GM21619 (cell line): ENCODE measurements at regions not wholly inside any gene's neighbourhood (a gene's known extent, or its start where the extent isn't known, plus 50 kb on each side); places are given as distances from the start of the nearest gene placed in this dataset.
"Not testable (repeated sequence)": the region's sequence is repeated elsewhere in the genome, so short reads cannot be mapped to it uniquely, and the experiment has no call there.

ENCODE experiments used
- ATAC-seq: cut with Tn5 transposase; IDR thresholded peaks from one replicate; pipeline ENCODE4 v1.9.1; 2021; ENCODE audit not compliant: unreplicated experiment

GRCh38 chr4:105025263-105026017 is 121.2 kb upstream of the TET2 start:
- ATAC-seq: no peak

GRCh38 chr4:105036991-105037390 is 109.7 kb upstream of the TET2 start:
- ATAC-seq: no peak

- ATAC-seq: no peak
These were observed 104.2 kb upstream of the TET2 start for GRCh38 chr4:105042451-105042850.

GRCh38 chr4:105050896-105051295 is 95.8 kb upstream of the TET2 start:
- no peak for ATAC-seq

GRCh38 chr4:105057370-105058105 is 89.1 kb upstream of the TET2 start:
- ATAC-seq: no peak

GRCh38 chr4:105058177-105058812 is 88.4 kb upstream of the TET2 start:
- ATAC-seq: no peak

- peak; percentile 24 for ATAC-seq
These were observed 87.3 kb upstream of the TET2 start for GRCh38 chr4:105059337-105059736.

- peak; percentile 87 for ATAC-seq
These were observed 86.0 kb upstream of the TET2 start for GRCh38 chr4:105060628-105061027.

- peak; percentile 27 for ATAC-seq
These were observed 85.5 kb upstream of the TET2 start for GRCh38 chr4:105061136-105061696.

GRCh38 chr4:105061731-105062130 is 84.9 kb upstream of the TET2 start:
- ATAC-seq: no peak

GRCh38 chr4:105066401-105066800 is 80.3 kb upstream of the TET2 start:
- no peak for ATAC-seq

- ATAC-seq: no peak
These were observed 79.2 kb upstream of the TET2 start for GRCh38 chr4:105067431-105067830.

- no peak for ATAC-seq
These were observed 78.7 kb upstream of the TET2 start for GRCh38 chr4:105067946-105068345.

- ATAC-seq: no peak
These were observed 78.2 kb upstream of the TET2 start for GRCh38 chr4:105068516-105068915.

- not testable (repeated sequence) for ATAC-seq
These were observed 74.6 kb upstream of the TET2 start for GRCh38 chr4:105072095-105072494.

GRCh38 chr4:105074097-105074496 is 72.6 kb upstream of the TET2 start:
- ATAC-seq: no peak

- ATAC-seq: no peak
These were observed 71.6 kb upstream of the TET2 start for GRCh38 chr4:105075045-105075444.

- no peak for ATAC-seq
These were observed 58.4 kb upstream of the TET2 start for GRCh38 chr4:105088110-105088879.

GRCh38 chr4:105092356-105092755 is 54.3 kb upstream of the TET2 start:
- no peak for ATAC-seq

GRCh38 chr4:105092768-105093167 is 53.9 kb upstream of the TET2 start:
- ATAC-seq: no peak

- ATAC-seq: no peak
These were observed 52.7 kb upstream of the TET2 start for GRCh38 chr4:105093975-105094374.
